Panc1 (cell line): ENCODE measurements at regions not wholly inside any gene's neighbourhood (a gene's known extent, or its start where the extent isn't known, plus 50 kb on each side); places are given as distances from the start of the nearest gene placed in this dataset.

Experiments
- ATAC-seq: fragments of 200-7000 bp; cut with Tn5 transposase; 2 replicates; pipeline ENCODE4 v1.9.1; 2020; ENCODE audit warnings: mild to moderate bottlenecking, moderate library complexity
- BruUV-seq: library from RNA; stranded (reverse); fragments of 400-500 nt; replicated peaks from 2 replicates; lab custom pipeline; 2021; lab: Mats Ljungman, UMichigan
- CTCF ChIA-PET: fragments of 300-600 bp; sonication (Branson Sonifier 250); formaldehyde crosslinking; loops from one replicate; lab custom pipeline; 2022; ENCODE audit warnings: antibody characterized with exemption; lab: Charles Lee
- POLR2A ChIA-PET: fragments of 300-600 bp; sonication (Branson Sonifier 250); formaldehyde crosslinking; loops from one replicate; lab custom pipeline; 2022; ENCODE audit warnings: antibody characterized with exemption; lab: Charles Lee
- DNase-seq: peaks from one replicate; pipeline ENCODE4 v3.0.0-alpha.2; 2010; ENCODE audit warnings: low read depth, low spot score
- H3K27ac ChIP-seq: 2 replicates; pipeline ENCODE4 v1.5.1; 2011; ENCODE audit warnings: mild to moderate bottlenecking, low read length, inconsistent platforms
- H3K27me3 ChIP-seq: fragments of 200-500 bp; sonication (Bioruptor generic); 2 replicates; pipeline ENCODE4 v1.6.0; 2014; ENCODE audit warnings: low read length, inconsistent platforms; ENCODE audit not compliant: control insufficient read depth, insufficient read depth
- H3K36me3 ChIP-seq: fragments of 200-500 bp; sonication (Bioruptor generic); 2 replicates; pipeline ENCODE4 v1.5.1; 2014; ENCODE audit warnings: inconsistent platforms, mild to moderate bottlenecking, low read length, moderate library complexity; ENCODE audit not compliant: control insufficient read depth, insufficient read depth
- H3K4me1 ChIP-seq: 2 replicates; pipeline ENCODE4 v1.5.1; 2011; ENCODE audit warnings: inconsistent platforms, mild to moderate bottlenecking, low read length, moderate library complexity; ENCODE audit not compliant: control insufficient read depth, insufficient read depth
- H3K4me3 ChIP-seq, 2 experiments: 2 replicates each; pipeline ENCODE4 v1.5.1; 2011 to 2012; ENCODE audit warnings: low read depth in 2 of 2, low read length in 2 of 2, mild to moderate bottlenecking in 2 of 2, inconsistent platforms in 1 of 2, moderate library complexity in 1 of 2
- H3K9me3 ChIP-seq: fragments of 200-500 bp; sonication (Bioruptor generic); 2 replicates; pipeline ENCODE4 v1.5.1; 2014; ENCODE audit warnings: low read depth, mild to moderate bottlenecking, inconsistent platforms, low read length, moderate library complexity; ENCODE audit not compliant: control insufficient read depth, insufficient read depth
- POLR2AphosphoS5 ChIP-seq: IDR thresholded peaks from 2 replicates; pipeline ENCODE4 v1.6.1; 2012; ENCODE audit warnings: mild to moderate bottlenecking, low read depth, low read length, moderate library complexity
- SIN3A ChIP-seq: IDR thresholded peaks from 2 replicates; pipeline ENCODE4 v1.6.1; 2012; ENCODE audit warnings: low read depth, mild to moderate bottlenecking, low read length, moderate library complexity, borderline replicate concordance; ENCODE audit not compliant: insufficient read depth
- TCF7L2 ChIP-seq: IDR thresholded peaks from 2 replicates; pipeline ENCODE4 v1.6.1; 2011; ENCODE audit warnings: mild to moderate bottlenecking, low read depth, low read length, inconsistent platforms
- in situ Hi-C: cut with HindIII; loops from 2 replicates; pipeline ENCODE4 v1.10.0; 2016; ENCODE audit warnings: low sequenced_read_pairs, low pct_unique_long_range_greater_than_20kb
- intact Hi-C: fragments of 100-400 bp; cut with micrococcal nuclease; formaldehyde crosslinking; loops from one replicate; pipeline ENCODE4 v1.10.0; 2022; ENCODE audit not compliant: unreplicated experiment
- TF ChIP-seq, protein P1 (sequence below), 2 experiments: IDR thresholded peaks; 2 replicates each; pipeline ENCODE4 v1.6.1; 2011 to 2012; ENCODE audit warnings: low read depth in 2 of 2, control low read depth in 1 of 2, low read length in 1 of 2, mild to moderate bottlenecking in 1 of 2, moderate library complexity in 1 of 2; ENCODE audit not compliant: insufficient read depth in 1 of 2
- TF ChIP-seq, protein P2 (sequence below): fragments of 450-650 bp; IDR thresholded peaks from 2 replicates; pipeline ENCODE4 v1.5.1; 2017; ENCODE audit warnings: mild to moderate bottlenecking

- Histone ChIP-seq H3K27me3 (no peaks in the 10 kb centered on the region), H3K36me3 (no peaks in the 10 kb centered on the region), H3K27ac (no peak overlapping the region), H3K4me1 (no peaks in the 10 kb centered on the region), H3K4me3 (no peak overlapping the region), H3K9me3 (no peaks in the 10 kb centered on the region)
- no TSS peak for BruUV-seq
- in situ Hi-C loops (no loop called here), intact Hi-C loops (no loop called here)
- TF ChIP-seq TCF7L2: no peak
- TF ChIP-seq SIN3A: no peak
- TF ChIP-seq, protein P1, sequence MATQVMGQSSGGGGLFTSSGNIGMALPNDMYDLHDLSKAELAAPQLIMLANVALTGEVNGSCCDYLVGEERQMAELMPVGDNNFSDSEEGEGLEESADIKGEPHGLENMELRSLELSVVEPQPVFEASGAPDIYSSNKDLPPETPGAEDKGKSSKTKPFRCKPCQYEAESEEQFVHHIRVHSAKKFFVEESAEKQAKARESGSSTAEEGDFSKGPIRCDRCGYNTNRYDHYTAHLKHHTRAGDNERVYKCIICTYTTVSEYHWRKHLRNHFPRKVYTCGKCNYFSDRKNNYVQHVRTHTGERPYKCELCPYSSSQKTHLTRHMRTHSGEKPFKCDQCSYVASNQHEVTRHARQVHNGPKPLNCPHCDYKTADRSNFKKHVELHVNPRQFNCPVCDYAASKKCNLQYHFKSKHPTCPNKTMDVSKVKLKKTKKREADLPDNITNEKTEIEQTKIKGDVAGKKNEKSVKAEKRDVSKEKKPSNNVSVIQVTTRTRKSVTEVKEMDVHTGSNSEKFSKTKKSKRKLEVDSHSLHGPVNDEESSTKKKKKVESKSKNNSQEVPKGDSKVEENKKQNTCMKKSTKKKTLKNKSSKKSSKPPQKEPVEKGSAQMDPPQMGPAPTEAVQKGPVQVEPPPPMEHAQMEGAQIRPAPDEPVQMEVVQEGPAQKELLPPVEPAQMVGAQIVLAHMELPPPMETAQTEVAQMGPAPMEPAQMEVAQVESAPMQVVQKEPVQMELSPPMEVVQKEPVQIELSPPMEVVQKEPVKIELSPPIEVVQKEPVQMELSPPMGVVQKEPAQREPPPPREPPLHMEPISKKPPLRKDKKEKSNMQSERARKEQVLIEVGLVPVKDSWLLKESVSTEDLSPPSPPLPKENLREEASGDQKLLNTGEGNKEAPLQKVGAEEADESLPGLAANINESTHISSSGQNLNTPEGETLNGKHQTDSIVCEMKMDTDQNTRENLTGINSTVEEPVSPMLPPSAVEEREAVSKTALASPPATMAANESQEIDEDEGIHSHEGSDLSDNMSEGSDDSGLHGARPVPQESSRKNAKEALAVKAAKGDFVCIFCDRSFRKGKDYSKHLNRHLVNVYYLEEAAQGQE (IDR thresholded peaks at IDR 0.05; ENCODE audit: insufficient read depth in 1 of 2, low read depth in 2 of 2, low read length in 1 of 2): no peak
- TF ChIP-seq, protein P2, sequence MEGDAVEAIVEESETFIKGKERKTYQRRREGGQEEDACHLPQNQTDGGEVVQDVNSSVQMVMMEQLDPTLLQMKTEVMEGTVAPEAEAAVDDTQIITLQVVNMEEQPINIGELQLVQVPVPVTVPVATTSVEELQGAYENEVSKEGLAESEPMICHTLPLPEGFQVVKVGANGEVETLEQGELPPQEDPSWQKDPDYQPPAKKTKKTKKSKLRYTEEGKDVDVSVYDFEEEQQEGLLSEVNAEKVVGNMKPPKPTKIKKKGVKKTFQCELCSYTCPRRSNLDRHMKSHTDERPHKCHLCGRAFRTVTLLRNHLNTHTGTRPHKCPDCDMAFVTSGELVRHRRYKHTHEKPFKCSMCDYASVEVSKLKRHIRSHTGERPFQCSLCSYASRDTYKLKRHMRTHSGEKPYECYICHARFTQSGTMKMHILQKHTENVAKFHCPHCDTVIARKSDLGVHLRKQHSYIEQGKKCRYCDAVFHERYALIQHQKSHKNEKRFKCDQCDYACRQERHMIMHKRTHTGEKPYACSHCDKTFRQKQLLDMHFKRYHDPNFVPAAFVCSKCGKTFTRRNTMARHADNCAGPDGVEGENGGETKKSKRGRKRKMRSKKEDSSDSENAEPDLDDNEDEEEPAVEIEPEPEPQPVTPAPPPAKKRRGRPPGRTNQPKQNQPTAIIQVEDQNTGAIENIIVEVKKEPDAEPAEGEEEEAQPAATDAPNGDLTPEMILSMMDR: no peak
- no peak for TF ChIP-seq POLR2AphosphoS5
- no peak for DNase-seq
- POLR2A ChIA-PET: no interaction called here
- CTCF ChIA-PET: no interaction called here
- no peak for ATAC-seq
Measured at GRCh38 chr5:67576112-67576511, 379.5 kb upstream of the CD180 start.

DNA sequence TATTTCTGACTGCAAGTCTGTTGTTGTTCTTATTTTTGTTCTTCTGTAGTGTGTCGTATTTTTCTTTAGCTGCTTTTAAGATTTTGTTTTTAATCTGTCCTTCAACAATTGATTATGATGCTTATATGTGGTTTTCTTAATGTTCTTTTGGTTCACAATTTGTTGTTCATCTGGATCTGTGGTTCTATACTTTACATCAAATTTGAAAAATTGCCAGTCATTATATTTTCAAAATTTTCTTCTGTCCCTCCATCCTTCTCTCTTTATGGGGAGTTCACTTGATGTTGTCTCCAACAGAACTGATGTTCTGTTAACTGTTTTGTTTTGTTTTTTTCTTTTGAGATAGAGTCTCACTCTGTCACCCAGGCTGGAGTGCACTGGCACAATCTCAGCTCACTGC lies 378.5 kb upstream of the CD180 start:
- intact Hi-C loops: no loop called here
- BruUV-seq: no TSS peak
- TF ChIP-seq POLR2AphosphoS5: no peak
- TF ChIP-seq TCF7L2: no peak
- TF ChIP-seq, protein P1 (IDR thresholded peaks at IDR 0.05; ENCODE audit: insufficient read depth in 1 of 2, low read depth in 2 of 2, low read length in 1 of 2): no peak
- no peak for TF ChIP-seq SIN3A
- TF ChIP-seq, protein P2: no peak
- Histone ChIP-seq H3K27me3 (no peaks in the 10 kb centered on the region), H3K9me3 (no peaks in the 10 kb centered on the region), H3K4me1 (no peaks in the 10 kb centered on the region), H3K36me3 (no peaks in the 10 kb centered on the region), H3K4me3 (no peak overlapping the region), H3K27ac (no peak overlapping the region)
- no peak for ATAC-seq
- in situ Hi-C loops: no loop called here
- no peak for DNase-seq
- ChIA-PET CTCF (no interaction called here), POLR2A (no interaction called here)
